MM.1S (cell line): ENCODE measurements at regions not wholly inside any gene's neighbourhood (a gene's known extent, or its start where the extent isn't known, plus 50 kb on each side); places are given as distances from the start of the nearest gene placed in this dataset.

ENCODE experiments used
- CTCF ChIP-seq: fragments of 300-600 bp; sonication (generic); IDR thresholded peaks from 2 replicates; pipeline ENCODE4 v1.5.1; 2016; ENCODE audit warnings: antibody characterized with exemption, low read length, mixed read lengths
- EZH2 ChIP-seq: fragments of 300-600 bp; sonication (generic); optimal IDR thresholded peaks from 2 replicates; pipeline ENCODE3; 2017; ENCODE audit warnings: low read depth, mild to moderate bottlenecking, antibody characterized with exemption, low read length, mixed read lengths
- EZH2phosphoT487 ChIP-seq: fragments of 300-600 bp; sonication (generic); IDR thresholded peaks from 2 replicates; pipeline ENCODE4 v1.6.1; 2018; ENCODE audit warnings: antibody characterized with exemption, low read length

- TF ChIP-seq EZH2: no peak
- no peak for TF ChIP-seq CTCF
- TF ChIP-seq EZH2phosphoT487: no peak
These were observed 234.4 kb upstream of the DAAM1 start for GRCh38 chr14:58954052-58954451.
